ENCODE measurements at regions not wholly inside any gene's neighbourhood (a gene's known extent, or its start where the extent isn't known, plus 50 kb on each side); places are given as distances from the start of the nearest gene placed in this dataset.

- Histone ChIP-seq H3K23ac (ENCODE audit: low read length in 2 of 2) (no peak overlapping the region), H3K4me1 (ENCODE audit: control insufficient read depth, insufficient read depth, low read depth, low read length) (no peaks in the 10 kb centered on the region), H3K27ac (ENCODE audit: low read length, poor library complexity, severe bottlenecking) (no peak overlapping the region), H2AK5ac (ENCODE audit: low read length, severe bottlenecking) (no peak overlapping the region), H3K14ac (ENCODE audit: low read length in 2 of 2) (no peak overlapping the region), H3K9me3 (ENCODE audit: control insufficient read depth, low read length) (no peaks in the 10 kb centered on the region), H3K36me3 (ENCODE audit: control insufficient read depth in 1 of 2, insufficient read depth in 2 of 2, low read depth in 1 of 2, low read length in 2 of 2) (no peaks in the 10 kb centered on the region), H4K91ac (ENCODE audit: low read length) (no peak overlapping the region), H3K4ac (ENCODE audit: low read depth in 1 of 2, low read length in 2 of 2) (no peak overlapping the region), H3K4me2 (ENCODE audit: low read length, poor library complexity, severe bottlenecking) (no peak overlapping the region), H2BK12ac (ENCODE audit: low read length in 2 of 2) (no peak overlapping the region), H4K8ac (ENCODE audit: low read length) (no peak overlapping the region), H2BK5ac (ENCODE audit: low read depth, low read length, poor library complexity, severe bottlenecking) (no peak overlapping the region), H2BK15ac (ENCODE audit: low read depth, poor library complexity, severe bottlenecking) (no peak overlapping the region), H2BK120ac (ENCODE audit: low read depth, low read length) (no peak overlapping the region), H3K9ac (ENCODE audit: low read length) (no peak overlapping the region), H2AFZ (ENCODE audit: low read depth, low read length) (no peak overlapping the region), H3K4me3 (ENCODE audit: insufficient read depth in 1 of 2, low read depth in 1 of 2, low read length in 2 of 2) (no peak overlapping the region), H3K79me1 (replicated peaks; ENCODE audit: low read length, poor library complexity, severe bottlenecking) (no peaks in the 10 kb centered on the region), H3K18ac (ENCODE audit: low read depth in 1 of 2, low read length in 2 of 2) (peak overlapping the region in 1 of 2 experiments; percentile 28), H3K27me3 (ENCODE audit: control insufficient read depth in 1 of 2, insufficient read depth in 1 of 2, low read length in 2 of 2) (no peaks in the 10 kb centered on the region)
- WGBS, result 42% methylated on average over 8 of the region's 8 CpGs
- DNase-seq, result peak; percentile 44
Measured at GRCh38 chr5:101942321-101942882, 353.7 kb downstream of the SLCO4C1 start.

- Histone ChIP-seq H3K9me3 (ENCODE audit: control insufficient read depth, low read length) (no peaks in the 10 kb centered on the region), H2AK5ac (ENCODE audit: low read length, severe bottlenecking) (no peak overlapping the region), H3K79me1 (replicated peaks; ENCODE audit: low read length, poor library complexity, severe bottlenecking) (no peaks in the 10 kb centered on the region), H3K27ac (ENCODE audit: low read length, poor library complexity, severe bottlenecking) (no peak overlapping the region), H3K14ac (ENCODE audit: low read length in 2 of 2) (no peak overlapping the region), H3K4ac (ENCODE audit: low read depth in 1 of 2, low read length in 2 of 2) (no peak overlapping the region), H3K4me3 (ENCODE audit: insufficient read depth in 1 of 2, low read depth in 1 of 2, low read length in 2 of 2) (no peak overlapping the region), H3K27me3 (ENCODE audit: control insufficient read depth in 1 of 2, insufficient read depth in 1 of 2, low read length in 2 of 2) (no peaks in the 10 kb centered on the region), H3K23ac (ENCODE audit: low read length in 2 of 2) (no peak overlapping the region), H3K4me1 (ENCODE audit: control insufficient read depth, insufficient read depth, low read depth, low read length) (no peaks in the 10 kb centered on the region), H2AFZ (ENCODE audit: low read depth, low read length) (no peak overlapping the region), H3K9ac (ENCODE audit: low read length) (no peak overlapping the region), H2BK15ac (ENCODE audit: low read depth, poor library complexity, severe bottlenecking) (no peak overlapping the region), H2BK120ac (ENCODE audit: low read depth, low read length) (no peak overlapping the region), H2BK12ac (ENCODE audit: low read length in 2 of 2) (no peak overlapping the region), H3K4me2 (ENCODE audit: low read length, poor library complexity, severe bottlenecking) (no peak overlapping the region), H4K91ac (ENCODE audit: low read length) (no peak overlapping the region), H4K8ac (ENCODE audit: low read length) (no peak overlapping the region), H3K36me3 (ENCODE audit: control insufficient read depth in 1 of 2, insufficient read depth in 2 of 2, low read depth in 1 of 2, low read length in 2 of 2) (no peaks in the 10 kb centered on the region), H2BK5ac (ENCODE audit: low read depth, low read length, poor library complexity, severe bottlenecking) (no peak overlapping the region), H3K18ac (ENCODE audit: low read depth in 1 of 2, low read length in 2 of 2) (no peak overlapping the region)
- DNase-seq, result no peak
- 83% methylated on average over 2 of the region's 2 CpGs for WGBS
Measured at GRCh38 chr5:101937041-101937440, 359.0 kb downstream of the SLCO4C1 start.

- Histone ChIP-seq H2AFZ (ENCODE audit: low read depth, low read length) (no peak overlapping the region), H3K4me2 (ENCODE audit: low read length, poor library complexity, severe bottlenecking) (no peak overlapping the region), H2BK12ac (ENCODE audit: low read length in 2 of 2) (no peak overlapping the region), H2BK15ac (ENCODE audit: low read depth, poor library complexity, severe bottlenecking) (no peak overlapping the region), H3K18ac (ENCODE audit: low read depth in 1 of 2, low read length in 2 of 2) (no peak overlapping the region), H2BK120ac (ENCODE audit: low read depth, low read length) (no peak overlapping the region), H3K4ac (ENCODE audit: low read depth in 1 of 2, low read length in 2 of 2) (no peak overlapping the region), H3K27ac (ENCODE audit: low read length, poor library complexity, severe bottlenecking) (no peak overlapping the region), H4K8ac (ENCODE audit: low read length) (no peak overlapping the region), H3K9me3 (ENCODE audit: control insufficient read depth, low read length) (no peaks in the 10 kb centered on the region), H3K14ac (ENCODE audit: low read length in 2 of 2) (no peak overlapping the region), H3K27me3 (ENCODE audit: control insufficient read depth in 1 of 2, insufficient read depth in 1 of 2, low read length in 2 of 2) (no peaks in the 10 kb centered on the region), H3K79me1 (replicated peaks; ENCODE audit: low read length, poor library complexity, severe bottlenecking) (no peaks in the 10 kb centered on the region), H3K4me3 (ENCODE audit: insufficient read depth in 1 of 2, low read depth in 1 of 2, low read length in 2 of 2) (no peak overlapping the region), H3K23ac (ENCODE audit: low read length in 2 of 2) (no peak overlapping the region), H3K36me3 (ENCODE audit: control insufficient read depth in 1 of 2, insufficient read depth in 2 of 2, low read depth in 1 of 2, low read length in 2 of 2) (no peaks in the 10 kb centered on the region), H3K9ac (ENCODE audit: low read length) (no peak overlapping the region), H2BK5ac (ENCODE audit: low read depth, low read length, poor library complexity, severe bottlenecking) (no peak overlapping the region), H4K91ac (ENCODE audit: low read length) (no peak overlapping the region), H2AK5ac (ENCODE audit: low read length, severe bottlenecking) (no peak overlapping the region), H3K4me1 (ENCODE audit: control insufficient read depth, insufficient read depth, low read depth, low read length) (no peaks in the 10 kb centered on the region)
- DNase-seq, result no peak
Measured at GRCh38 chr5:101935086-101935485, 361.0 kb downstream of the SLCO4C1 start.

DNA sequence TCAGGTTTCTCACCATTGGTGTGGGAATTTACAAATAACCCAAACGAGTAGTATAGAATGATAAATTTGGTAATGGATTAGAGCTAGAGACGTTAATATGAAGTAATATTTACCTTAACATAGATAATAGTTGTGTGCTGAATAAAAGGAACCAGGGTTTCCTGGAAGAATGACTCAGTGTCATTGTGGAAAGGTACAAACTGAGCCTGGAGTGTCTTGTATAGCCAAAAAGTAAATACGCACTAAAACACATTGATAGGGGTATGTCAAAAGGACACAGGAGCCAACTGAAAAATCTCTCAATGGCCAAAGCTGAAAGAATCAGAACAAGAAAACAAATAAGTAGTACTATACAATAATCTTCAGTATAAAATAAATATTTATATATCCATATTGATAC lies 363.5 kb downstream of the SLCO4C1 start:
- Histone ChIP-seq H3K14ac (ENCODE audit: low read length in 2 of 2) (no peak overlapping the region), H3K27me3 (ENCODE audit: control insufficient read depth in 1 of 2, insufficient read depth in 1 of 2, low read length in 2 of 2) (no peaks in the 10 kb centered on the region), H2AK5ac (ENCODE audit: low read length, severe bottlenecking) (no peak overlapping the region), H3K9me3 (ENCODE audit: control insufficient read depth, low read length) (no peaks in the 10 kb centered on the region), H3K9ac (ENCODE audit: low read length) (no peak overlapping the region), H3K4me3 (ENCODE audit: insufficient read depth in 1 of 2, low read depth in 1 of 2, low read length in 2 of 2) (no peak overlapping the region), H2BK12ac (ENCODE audit: low read length in 2 of 2) (no peak overlapping the region), H4K8ac (ENCODE audit: low read length) (no peak overlapping the region), H3K79me1 (replicated peaks; ENCODE audit: low read length, poor library complexity, severe bottlenecking) (no peaks in the 10 kb centered on the region), H3K36me3 (ENCODE audit: control insufficient read depth in 1 of 2, insufficient read depth in 2 of 2, low read depth in 1 of 2, low read length in 2 of 2) (no peaks in the 10 kb centered on the region), H3K18ac (ENCODE audit: low read depth in 1 of 2, low read length in 2 of 2) (no peak overlapping the region), H3K4me2 (ENCODE audit: low read length, poor library complexity, severe bottlenecking) (no peak overlapping the region), H2AFZ (ENCODE audit: low read depth, low read length) (no peak overlapping the region), H4K91ac (ENCODE audit: low read length) (no peak overlapping the region), H3K23ac (ENCODE audit: low read length in 2 of 2) (no peak overlapping the region), H3K4ac (ENCODE audit: low read depth in 1 of 2, low read length in 2 of 2) (no peak overlapping the region), H3K27ac (ENCODE audit: low read length, poor library complexity, severe bottlenecking) (no peak overlapping the region), H2BK5ac (ENCODE audit: low read depth, low read length, poor library complexity, severe bottlenecking) (no peak overlapping the region), H2BK15ac (ENCODE audit: low read depth, poor library complexity, severe bottlenecking) (no peak overlapping the region), H3K4me1 (ENCODE audit: control insufficient read depth, insufficient read depth, low read depth, low read length) (no peaks in the 10 kb centered on the region), H2BK120ac (ENCODE audit: low read depth, low read length) (no peak overlapping the region)
- no peak for DNase-seq
- 100% methylated on average over 2 of the region's 3 CpGs for WGBS

Data from mesenchymal stem cell (in vitro differentiated cells and primary cell).